Caco-2 (cell line): ENCODE measurements at regions not wholly inside any gene's neighbourhood (a gene's known extent, or its start where the extent isn't known, plus 50 kb on each side); places are given as distances from the start of the nearest gene placed in this dataset.

ENCODE experiments used
- BruUV-seq: library from RNA; stranded (reverse); fragments of 400-500 nt; replicated peaks from 2 replicates; lab custom pipeline; 2021; lab: Mats Ljungman, UMichigan
- CTCF ChIA-PET: fragments of 300-600 bp; sonication (Branson Sonifier 250); formaldehyde crosslinking; loops from one replicate; lab custom pipeline; 2022; ENCODE audit warnings: antibody characterized with exemption; lab: Charles Lee
- POLR2A ChIA-PET: fragments of 300-600 bp; sonication (Branson Sonifier 250); formaldehyde crosslinking; loops from one replicate; lab custom pipeline; 2022; ENCODE audit warnings: antibody characterized with exemption; lab: Charles Lee
- DNase-seq, 2 experiments: peaks; one replicate each; pipeline versions ENCODE4 v3.0.0 to v3.0.0-alpha.2; 2020 to 2022
- H3K27me3 ChIP-seq: replicated peaks from 2 replicates; pipeline ENCODE4 v1.6.0; 2011; ENCODE audit warnings: low read length; ENCODE audit not compliant: control insufficient read depth, insufficient read depth
- H3K36me3 ChIP-seq: 2 replicates; pipeline ENCODE4 v1.5.1; 2011; ENCODE audit warnings: low read length; ENCODE audit not compliant: control insufficient read depth, insufficient read depth
- H3K4me1 ChIP-seq: fragments of 250-450 bp; sonication (Bioruptor Pico); 2 replicates; pipeline ENCODE4 v1.5.1; 2020; ENCODE audit warnings: mild to moderate bottlenecking
- H3K4me3 ChIP-seq: 2 replicates; pipeline ENCODE4 v1.5.1; 2011; ENCODE audit warnings: low read depth, mild to moderate bottlenecking, control low read depth, low read length
- H3K9me3 ChIP-seq: fragments of 250-450 bp; sonication (Bioruptor Pico); 2 replicates; pipeline ENCODE4 v1.5.1; 2020; ENCODE audit warnings: mild to moderate bottlenecking, moderate library complexity
- H3K27ac Mint-ChIP-seq: one replicate; pipeline ENCODE4 v1.8.0; 2022; ENCODE audit warnings: mixed read lengths; ENCODE audit not compliant: unreplicated experiment
- H3K27me3 Mint-ChIP-seq: one replicate; pipeline ENCODE4 v1.8.0; 2022; ENCODE audit warnings: mixed read lengths; ENCODE audit not compliant: insufficient read depth, unreplicated experiment
- H3K36me3 Mint-ChIP-seq: one replicate; pipeline ENCODE4 v1.8.0; 2022; ENCODE audit warnings: mild to moderate bottlenecking, mixed read lengths; ENCODE audit not compliant: insufficient read depth, unreplicated experiment
- H3K4me1 Mint-ChIP-seq: one replicate; pipeline ENCODE4 v1.8.0; 2022; ENCODE audit warnings: low read depth, mixed read lengths; ENCODE audit not compliant: unreplicated experiment
- H3K4me3 Mint-ChIP-seq: one replicate; pipeline ENCODE4 v1.8.0; 2022; ENCODE audit warnings: mild to moderate bottlenecking, moderate library complexity, mixed read lengths; ENCODE audit not compliant: unreplicated experiment
- H3K9me3 Mint-ChIP-seq: one replicate; pipeline ENCODE4 v1.8.0; 2022; ENCODE audit warnings: mixed read lengths; ENCODE audit not compliant: unreplicated experiment
- intact Hi-C: fragments of 100-400 bp; cut with micrococcal nuclease; formaldehyde crosslinking; loops from one replicate; pipeline ENCODE4 v1.10.0; 2022; ENCODE audit not compliant: unreplicated experiment
- TF ChIP-seq, protein P1 (sequence below), 2 experiments: fragments of 200-600 bp in 1 of 2; IDR thresholded peaks; 1 replicate in 1 of 2; 2 replicates in 1 of 2; pipeline versions ENCODE4 v1.5.1 to v1.8.0; 2011 to 2022; ENCODE audit warnings: antibody characterized with exemption in 1 of 2, control low read depth in 1 of 2, inconsistent platforms in 1 of 2, low read depth in 1 of 2, low read length in 1 of 2, mild to moderate bottlenecking in 1 of 2, moderate library complexity in 1 of 2; ENCODE audit not compliant: insufficient read depth in 1 of 2, severe bottlenecking in 1 of 2, unreplicated experiment in 1 of 2

GRCh38 chr15:47116698-47117097, 600.6 kb upstream of the SEMA6D start:
- no peaks in the 10 kb centered on the region for H3K27me3 Mint-ChIP-seq
- TF ChIP-seq, protein P1, sequence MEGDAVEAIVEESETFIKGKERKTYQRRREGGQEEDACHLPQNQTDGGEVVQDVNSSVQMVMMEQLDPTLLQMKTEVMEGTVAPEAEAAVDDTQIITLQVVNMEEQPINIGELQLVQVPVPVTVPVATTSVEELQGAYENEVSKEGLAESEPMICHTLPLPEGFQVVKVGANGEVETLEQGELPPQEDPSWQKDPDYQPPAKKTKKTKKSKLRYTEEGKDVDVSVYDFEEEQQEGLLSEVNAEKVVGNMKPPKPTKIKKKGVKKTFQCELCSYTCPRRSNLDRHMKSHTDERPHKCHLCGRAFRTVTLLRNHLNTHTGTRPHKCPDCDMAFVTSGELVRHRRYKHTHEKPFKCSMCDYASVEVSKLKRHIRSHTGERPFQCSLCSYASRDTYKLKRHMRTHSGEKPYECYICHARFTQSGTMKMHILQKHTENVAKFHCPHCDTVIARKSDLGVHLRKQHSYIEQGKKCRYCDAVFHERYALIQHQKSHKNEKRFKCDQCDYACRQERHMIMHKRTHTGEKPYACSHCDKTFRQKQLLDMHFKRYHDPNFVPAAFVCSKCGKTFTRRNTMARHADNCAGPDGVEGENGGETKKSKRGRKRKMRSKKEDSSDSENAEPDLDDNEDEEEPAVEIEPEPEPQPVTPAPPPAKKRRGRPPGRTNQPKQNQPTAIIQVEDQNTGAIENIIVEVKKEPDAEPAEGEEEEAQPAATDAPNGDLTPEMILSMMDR (IDR thresholded peaks at IDR 0.05; ENCODE audit: insufficient read depth in 1 of 2, low read depth in 1 of 2, low read length in 1 of 2, severe bottlenecking in 1 of 2, unreplicated experiment in 1 of 2): no peak
- Histone ChIP-seq H3K27me3 (no peaks in the 10 kb centered on the region), H3K36me3 (no peaks in the 10 kb centered on the region), H3K9me3 (no peaks in the 10 kb centered on the region), H3K4me1 (no peaks in the 10 kb centered on the region), H3K4me3 (no peak overlapping the region)
- no TSS peak for BruUV-seq
- ChIA-PET POLR2A (no interaction called here), CTCF (no interaction called here)
- H3K4me1 Mint-ChIP-seq: no peaks in the 10 kb centered on the region
- DNase-seq: no peak
- no peak overlapping the region for H3K4me3 Mint-ChIP-seq
- H3K9me3 Mint-ChIP-seq: peaks cover 12% of the 10 kb centered on the region
- no peak overlapping the region for H3K27ac Mint-ChIP-seq
- intact Hi-C loops: no loop called here
- no peaks in the 10 kb centered on the region for H3K36me3 Mint-ChIP-seq

DNA sequence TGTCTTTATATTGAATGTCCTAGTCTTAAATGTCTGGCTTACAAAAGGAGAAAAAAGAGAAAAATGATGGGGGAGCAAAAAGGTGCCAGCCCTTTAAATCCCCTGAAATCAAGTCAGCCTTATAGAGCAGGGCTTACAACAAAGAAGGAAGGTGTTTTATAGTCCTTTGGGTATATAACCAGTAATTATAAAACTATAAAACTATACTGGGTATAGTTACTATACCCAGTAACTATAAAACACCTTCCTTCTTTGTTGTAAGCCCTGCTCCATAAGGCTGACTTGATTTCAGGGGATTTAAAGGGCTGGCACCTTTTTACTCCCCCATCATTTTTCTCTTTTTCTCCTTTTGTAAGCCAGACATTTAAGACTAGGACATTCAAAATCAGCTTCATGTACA, 598.0 kb upstream of the SEMA6D start:
- no peak overlapping the region for H3K27ac Mint-ChIP-seq
- TF ChIP-seq, protein P1 (IDR thresholded peaks at IDR 0.05; ENCODE audit: insufficient read depth in 1 of 2, low read depth in 1 of 2, low read length in 1 of 2, severe bottlenecking in 1 of 2, unreplicated experiment in 1 of 2): no peak
- Histone ChIP-seq H3K9me3 (no peaks in the 10 kb centered on the region), H3K4me3 (no peak overlapping the region), H3K4me1 (peaks cover 3% of the 10 kb centered on the region; the same call in 1 of the 2 replicates), H3K27me3 (no peaks in the 10 kb centered on the region), H3K36me3 (no peaks in the 10 kb centered on the region)
- intact Hi-C loops: no loop called here
- DNase-seq: no peak
- peaks cover 12% of the 10 kb centered on the region for H3K9me3 Mint-ChIP-seq
- H3K36me3 Mint-ChIP-seq: no peaks in the 10 kb centered on the region
- ChIA-PET CTCF (no interaction called here), POLR2A (no interaction called here)
- no peaks in the 10 kb centered on the region for H3K27me3 Mint-ChIP-seq
- no peak overlapping the region for H3K4me3 Mint-ChIP-seq
- no peaks in the 10 kb centered on the region for H3K4me1 Mint-ChIP-seq
- no TSS peak for BruUV-seq

GRCh38 chr15:47124430-47125102, 592.7 kb upstream of the SEMA6D start:
- ChIA-PET CTCF (no interaction called here), POLR2A (no interaction called here)
- Mint-ChIP-seq H3K4me1 (peaks cover 7% of the 10 kb centered on the region), H3K9me3 (peaks cover 10% of the 10 kb centered on the region), H3K27me3 (no peaks in the 10 kb centered on the region), H3K36me3 (no peaks in the 10 kb centered on the region), H3K27ac (no peak overlapping the region), H3K4me3 (no peak overlapping the region)
- Histone ChIP-seq H3K27me3 (no peaks in the 10 kb centered on the region), H3K9me3 (no peaks in the 10 kb centered on the region), H3K36me3 (no peaks in the 10 kb centered on the region), H3K4me3 (no peak overlapping the region), H3K4me1 (peaks cover 4% of the 10 kb centered on the region; the same call in 1 of the 2 replicates)
- intact Hi-C loops: no loop called here
- no TSS peak for BruUV-seq
- TF ChIP-seq, protein P1 (IDR thresholded peaks at IDR 0.05; ENCODE audit: insufficient read depth in 1 of 2, low read depth in 1 of 2, low read length in 1 of 2, severe bottlenecking in 1 of 2, unreplicated experiment in 1 of 2): no peak
- no peak for DNase-seq
